GM19239 (cell line): ENCODE measurements at regions not wholly inside any gene's neighbourhood (a gene's known extent, or its start where the extent isn't known, plus 50 kb on each side); places are given as distances from the start of the nearest gene placed in this dataset.

ENCODE experiments used
- DNase-seq: peaks from one replicate; pipeline ENCODE4 v3.0.0; 2011; ENCODE audit warnings: low spot score; ENCODE audit not compliant: insufficient read length
- FAIRE-seq: peaks from 2 replicates; lab custom pipeline; 2011; peaks lifted over from hg19 to GRCh38; lab: Jason Lieb, UNC

DNA sequence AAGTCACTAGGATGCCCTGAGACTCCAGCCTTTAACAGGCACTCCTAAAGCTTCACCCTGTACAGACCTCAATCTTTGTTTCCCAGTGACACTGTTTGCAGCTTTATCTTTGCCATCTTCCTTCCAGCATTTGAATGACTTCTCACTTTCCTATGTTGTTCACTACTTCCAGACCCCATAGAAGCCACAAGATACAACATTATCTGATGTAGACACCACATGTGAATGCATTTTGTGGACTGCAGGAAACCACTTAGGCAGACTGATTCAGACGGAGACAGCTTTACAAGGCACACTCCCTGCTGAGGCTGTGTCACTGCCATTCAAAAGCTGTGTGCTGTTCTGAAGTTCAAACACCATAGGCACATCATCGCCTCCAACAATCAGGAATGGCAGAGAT is 67.3 kb upstream of the SPATS2L start:
- no peak for FAIRE-seq

DNA sequence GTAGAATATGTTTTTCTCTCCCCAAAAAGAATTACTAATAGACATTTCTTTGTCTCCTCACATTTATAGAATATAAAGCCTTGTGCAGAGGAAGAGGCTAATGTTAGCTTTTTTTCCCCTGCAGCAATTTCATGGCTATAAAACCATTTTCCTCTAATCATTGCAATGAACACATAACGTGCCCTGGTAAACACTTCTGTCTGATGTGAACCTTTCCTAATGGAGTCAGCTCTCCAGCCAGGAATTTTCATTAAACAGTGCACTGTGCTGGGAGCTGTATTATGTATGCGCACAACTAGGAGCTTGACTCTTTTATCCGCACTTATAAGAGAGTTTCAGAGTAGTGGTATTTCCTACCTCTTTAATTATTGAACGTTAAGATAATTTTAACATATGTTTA is 63.9 kb upstream of the SPATS2L start:
- FAIRE-seq (no peak), DNase-seq (no peak)

More for the DNA sequence above, 67.3 kb upstream of the SPATS2L start:
- DNase-seq: no peak

DNA sequence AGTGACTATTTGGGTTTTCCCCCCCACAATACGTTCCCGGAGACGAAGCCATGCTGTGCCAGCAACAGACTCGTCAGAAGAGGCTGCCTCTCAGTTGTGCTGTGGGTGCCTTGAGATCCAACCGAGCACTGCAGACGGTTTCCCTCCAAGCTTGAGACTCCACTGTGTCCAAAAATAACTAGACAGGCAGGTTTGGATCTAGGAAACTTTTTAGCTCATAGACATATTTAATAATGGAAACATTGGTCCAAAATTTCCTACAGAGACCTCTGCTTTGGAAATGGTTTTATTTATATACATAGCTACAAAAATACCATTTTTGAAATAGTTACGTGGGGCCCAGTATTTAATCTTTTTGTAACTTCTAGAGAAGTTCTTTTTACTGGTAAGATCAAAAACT is 63.1 kb upstream of the SPATS2L start:
- no peak for FAIRE-seq
- no peak for DNase-seq

DNA sequence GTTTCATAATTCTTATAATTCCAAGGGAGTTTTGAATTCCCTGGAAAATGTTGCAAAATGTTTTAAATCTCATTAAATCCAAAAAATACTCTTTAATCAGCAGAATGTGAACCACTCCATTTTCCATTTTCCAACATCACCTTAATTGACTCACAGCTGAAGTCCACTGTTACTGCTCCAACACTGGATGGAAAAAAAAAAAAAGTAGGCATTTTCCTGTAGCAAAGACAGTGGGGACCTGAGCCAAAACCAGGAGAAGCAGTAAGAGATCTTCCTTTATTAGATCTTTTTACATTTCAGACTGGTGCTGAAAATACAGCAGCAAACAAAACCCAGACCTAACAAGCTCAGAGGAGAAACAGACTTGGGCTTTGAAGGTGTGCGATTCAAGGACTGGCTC is 62.4 kb upstream of the SPATS2L start:
- no peak for FAIRE-seq
- DNase-seq: no peak

DNA sequence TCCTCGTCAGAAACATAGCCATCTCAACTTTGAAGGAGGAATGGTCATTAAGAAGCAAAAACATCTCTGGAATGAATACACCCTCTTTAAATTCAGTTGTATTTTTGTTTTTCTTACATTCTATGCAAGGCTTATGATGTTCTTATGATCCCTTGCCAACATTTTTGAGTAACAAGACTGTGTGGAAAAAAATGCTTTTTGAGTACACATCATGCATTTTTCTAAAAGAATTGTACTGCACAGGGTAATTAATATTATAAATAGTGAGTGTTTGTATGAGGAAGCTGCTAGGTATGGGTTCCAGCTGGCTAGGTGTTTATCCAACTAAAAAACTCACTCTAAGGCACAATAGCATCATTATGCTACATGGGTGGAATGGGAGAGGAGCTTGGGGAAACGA is 59.0 kb upstream of the SPATS2L start:
- DNase-seq (no peak), FAIRE-seq (no peak)

DNA sequence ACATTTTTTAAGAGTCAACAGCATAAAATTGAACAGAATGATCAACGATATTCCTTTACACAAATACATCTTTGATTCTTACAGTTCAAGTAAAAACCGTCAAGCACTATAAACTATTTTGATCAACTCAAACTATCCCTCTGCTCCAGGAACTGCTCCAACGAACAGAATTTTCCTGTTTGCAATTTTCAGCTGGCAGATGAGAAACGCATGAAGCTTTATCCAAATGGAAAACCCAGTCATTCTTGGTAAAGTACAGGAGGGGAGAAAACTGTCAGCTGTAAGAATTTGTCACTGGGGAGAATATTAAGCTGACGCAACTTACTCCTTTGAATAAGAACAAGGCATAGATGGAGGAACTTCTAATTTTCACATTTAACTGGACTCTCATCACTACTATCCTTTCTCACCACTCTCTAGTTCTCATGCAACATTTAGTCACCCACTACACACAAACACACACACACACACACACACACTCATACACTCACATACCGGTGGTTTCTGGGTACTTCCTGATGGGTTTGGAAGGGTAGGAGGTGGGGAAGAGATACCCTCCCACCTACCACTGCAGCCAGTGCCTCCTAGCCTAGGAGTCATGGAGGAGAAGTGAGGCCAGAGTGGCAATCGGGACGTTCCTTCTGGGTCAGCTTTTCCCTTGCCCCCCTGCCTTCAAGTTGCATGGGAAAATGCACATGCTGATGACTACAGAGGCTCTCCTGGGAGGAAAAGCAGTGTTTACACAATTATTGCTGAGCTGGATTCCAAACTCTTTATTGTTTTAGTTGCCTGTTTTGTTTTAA is 54.0 kb upstream of the SPATS2L start:
- no peak for DNase-seq
- no peak for FAIRE-seq

DNA sequence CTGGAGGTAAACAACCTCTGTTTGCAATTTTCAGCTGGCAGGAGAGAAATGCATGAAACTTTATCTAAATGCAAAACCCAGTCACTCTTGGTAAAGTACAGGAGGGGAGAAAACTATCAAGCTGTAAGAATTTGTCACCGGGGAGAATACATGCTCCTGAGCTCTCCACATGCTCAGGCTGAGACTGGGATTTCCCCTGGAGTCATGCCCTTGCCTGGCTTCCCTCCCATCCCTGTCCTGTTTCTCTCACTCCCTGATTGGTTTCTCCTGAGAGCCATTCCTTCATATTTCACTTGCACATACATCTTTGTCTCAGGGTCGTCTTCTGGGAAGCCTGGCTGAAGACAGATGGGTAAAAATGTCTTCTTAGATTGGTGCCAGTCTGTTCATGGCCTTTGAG is 52.9 kb upstream of the SPATS2L start:
- no peak for FAIRE-seq
- DNase-seq: no peak

DNA sequence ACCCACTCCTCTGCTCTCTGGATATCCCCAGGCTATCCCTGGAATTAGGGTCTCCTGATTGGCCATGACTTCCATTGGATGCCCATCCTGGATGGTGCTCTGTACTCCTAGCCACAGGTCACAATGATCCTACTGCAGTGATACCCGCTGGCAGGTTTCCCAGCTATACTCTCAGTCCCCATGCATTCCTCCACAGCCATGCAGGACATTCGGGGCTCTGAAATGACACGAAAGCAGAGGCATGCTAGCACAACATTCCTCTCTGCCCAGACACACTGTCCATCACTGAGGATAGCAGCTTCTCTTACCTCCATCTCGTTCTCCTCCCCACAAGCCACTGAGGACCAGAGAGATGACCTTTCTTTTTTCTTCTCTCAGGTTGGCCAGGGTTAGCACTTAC is 51.7 kb upstream of the SPATS2L start:
- no peak for FAIRE-seq

DNA sequence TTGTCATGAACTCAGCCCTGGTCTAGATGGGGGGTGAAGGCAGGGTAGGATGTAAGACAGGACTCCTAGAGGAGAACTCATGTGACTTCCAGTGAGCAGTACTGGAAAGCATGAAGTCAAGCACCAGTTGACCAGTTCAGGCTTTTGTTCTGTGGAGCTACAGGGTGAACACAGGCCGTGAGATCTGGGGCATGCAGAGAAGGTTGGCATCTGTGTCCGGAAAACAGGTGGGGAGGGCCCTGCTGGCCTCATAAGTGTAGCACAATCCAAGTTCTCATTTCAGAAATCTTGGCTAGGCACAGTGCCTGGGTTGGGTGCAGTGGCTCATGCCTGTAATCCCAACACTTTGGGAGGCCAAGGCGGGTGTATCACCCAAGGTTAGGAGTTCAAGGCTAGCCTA is 50.9 kb upstream of the SPATS2L start:
- no peak for FAIRE-seq
- DNase-seq: no peak

More for the DNA sequence above, 51.7 kb upstream of the SPATS2L start:
- no peak for DNase-seq
